Adipocyte (in vitro differentiated cells): ENCODE measurements at regions not wholly inside any gene's neighbourhood (a gene's known extent, or its start where the extent isn't known, plus 50 kb on each side); places are given as distances from the start of the nearest gene placed in this dataset.

Source experiments
- DNase-seq: peaks from one replicate; pipeline ENCODE4 v3.0.0-alpha.2; 2015; ENCODE audit warnings: low read depth
- H3K27me3 ChIP-seq: replicated peaks from 2 replicates; pipeline ENCODE4 v1.7.0; 2013; ENCODE audit warnings: mild to moderate bottlenecking, low read length, moderate library complexity; ENCODE audit not compliant: control insufficient read depth, insufficient read depth
- H3K36me3 ChIP-seq: 2 replicates; pipeline ENCODE4 v1.7.0; 2013; ENCODE audit warnings: low read length, mild to moderate bottlenecking, moderate library complexity; ENCODE audit not compliant: control insufficient read depth, insufficient read depth, severe bottlenecking
- H3K4me1 ChIP-seq: 2 replicates; pipeline ENCODE4 v1.7.0; 2013; ENCODE audit warnings: mild to moderate bottlenecking, low read length, moderate library complexity; ENCODE audit not compliant: control insufficient read depth, insufficient read depth
- H3K4me3 ChIP-seq: 2 replicates; pipeline ENCODE4 v1.7.0; 2013; ENCODE audit warnings: mild to moderate bottlenecking, low read length, moderate library complexity
- H3K9ac ChIP-seq: 2 replicates; pipeline ENCODE4 v1.7.0; 2013; ENCODE audit warnings: mild to moderate bottlenecking, low read length, moderate library complexity
- H3K9me3 ChIP-seq: 2 replicates; pipeline ENCODE4 v1.7.0; 2013; ENCODE audit warnings: mild to moderate bottlenecking, low read length, moderate library complexity; ENCODE audit not compliant: control insufficient read depth

DNA sequence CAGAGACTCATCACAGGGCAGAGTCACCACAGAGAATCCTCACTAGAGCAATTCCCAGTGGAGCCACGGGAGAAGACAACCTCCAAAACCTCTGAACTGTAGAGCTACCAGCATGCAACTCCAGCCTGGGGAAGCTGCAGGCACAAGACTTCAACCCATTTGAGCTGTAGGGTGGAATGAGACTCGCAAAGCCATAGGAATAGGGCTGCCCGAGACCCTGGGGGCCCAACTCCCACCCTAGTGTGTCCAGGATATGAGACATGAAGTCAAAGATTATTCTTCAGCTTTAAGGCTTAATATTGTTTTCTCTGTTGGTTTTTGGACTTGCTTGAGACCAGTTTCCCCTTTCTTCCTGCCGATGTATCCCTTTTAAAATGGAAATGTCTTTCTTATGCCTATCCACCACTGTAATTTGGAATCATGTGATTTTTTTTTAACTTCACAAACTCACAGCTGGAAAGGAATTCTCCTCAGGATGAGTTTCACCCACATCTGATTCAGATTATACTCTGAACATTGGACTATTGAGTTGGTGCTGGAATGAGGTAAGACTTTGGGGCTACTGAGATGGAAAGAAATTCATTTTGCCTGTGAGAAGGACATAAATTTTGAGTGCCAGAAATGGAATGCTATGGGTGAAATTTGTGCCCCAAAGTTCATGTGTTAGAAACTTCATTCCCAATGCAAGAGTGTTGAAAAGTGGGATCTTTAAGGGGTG, 59.6 kb upstream of the ST6GALNAC5 start:
- H3K4me3 ChIP-seq = no peak overlapping the region
- DNase-seq = peak; percentile 12
- no peaks in the 10 kb centered on the region for H3K9me3 ChIP-seq
- no peak overlapping the region for H3K9ac ChIP-seq
- no peaks in the 10 kb centered on the region for H3K36me3 ChIP-seq
- no peaks in the 10 kb centered on the region for H3K4me1 ChIP-seq
- H3K27me3 ChIP-seq = peaks cover 4% of the 10 kb centered on the region
